ENCODE measurements at regions not wholly inside any gene's neighbourhood (a gene's known extent, or its start where the extent isn't known, plus 50 kb on each side); places are given as distances from the start of the nearest gene placed in this dataset.
"Not testable (repeated sequence)": the region's sequence is repeated elsewhere in the genome, so short reads cannot be mapped to it uniquely, and the experiment has no call there.

- intact Hi-C loops (cut with DNase I; ENCODE audit: low total_unique reads) (no loop called here), in situ Hi-C loops (cut with MboI; ENCODE audit: low pct_ligation_motif_present in 1 of 4, low pct_unique_long_range_greater_than_20kb in 1 of 4, low sequenced_read_pairs in 3 of 4) (no loop called here)
- H3K27me3 ChIP-seq, result no peaks in the 10 kb centered on the region
- no peak overlapping the region for H3K4me3 ChIP-seq
- no peaks in the 10 kb centered on the region for H3K36me3 ChIP-seq
- no peak overlapping the region for H3K27ac ChIP-seq
- no peak for DNase-seq
- peaks cover 0 to 6% of the 10 kb centered on the region in 2 donors for H3K9me3 ChIP-seq
- TF ChIP-seq EP300 (IDR thresholded peaks at IDR 0.05; ENCODE audit: low read depth), result no peak
- TF ChIP-seq POLR2AphosphoS5 (IDR thresholded peaks at IDR 0.05), result no peak
- no peak for TF ChIP-seq POLR2A (IDR thresholded peaks at IDR 0.05)
- TF ChIP-seq CTCF (IDR thresholded peaks at IDR 0.05), result no peak
- no peaks in the 10 kb centered on the region for H3K4me1 ChIP-seq
Observed at GRCh38 chr2:31784868-31785267, 204.1 kb upstream of the SRD5A2 start.

- DNase-seq; intact Hi-C loops (cut with DNase I; ENCODE audit: low total_unique reads); H3K36me3 ChIP-seq; H3K9me3 ChIP-seq; H3K27ac ChIP-seq; H3K27me3 ChIP-seq; H3K4me1 ChIP-seq; H3K4me3 ChIP-seq; in situ Hi-C loops (cut with MboI; ENCODE audit: low pct_ligation_motif_present in 1 of 4, low pct_unique_long_range_greater_than_20kb in 1 of 4, low sequenced_read_pairs in 3 of 4): not testable (repeated sequence)
- 62 to 67% methylated on average over 6 of the region's 6 CpGs for WGBS, 2 donors (ENCODE audit: low coverage in 1 of 2)
Observed at GRCh38 chr2:31783446-31784091, 202.8 kb upstream of the SRD5A2 start.

- H3K4me3 ChIP-seq, result no peak overlapping the region
- no peaks in the 10 kb centered on the region for H3K4me1 ChIP-seq
- in situ Hi-C loops (cut with MboI; ENCODE audit: low pct_ligation_motif_present in 1 of 4, low pct_unique_long_range_greater_than_20kb in 1 of 4, low sequenced_read_pairs in 3 of 4) (no loop called here), intact Hi-C loops (cut with DNase I; ENCODE audit: low total_unique reads) (no loop called here)
- TF ChIP-seq EP300 (IDR thresholded peaks at IDR 0.05; ENCODE audit: low read depth), result no peak
- TF ChIP-seq CTCF (IDR thresholded peaks at IDR 0.05), result no peak
- TF ChIP-seq POLR2A (IDR thresholded peaks at IDR 0.05), result no peak
- TF ChIP-seq POLR2AphosphoS5 (IDR thresholded peaks at IDR 0.05), result no peak
- H3K36me3 ChIP-seq, result no peaks in the 10 kb centered on the region
- no peaks in the 10 kb centered on the region for H3K27me3 ChIP-seq
- peaks cover 0 to 6% of the 10 kb centered on the region in 2 donors for H3K9me3 ChIP-seq
- DNase-seq, result no peak
- no peak overlapping the region for H3K27ac ChIP-seq
- WGBS, 2 donors (ENCODE audit: low coverage in 1 of 2), result 78% methylated on average over 10 of the region's 10 CpGs; no CpG with 5 or more reads in 1 of the 2 donors
Observed at GRCh38 chr2:31778153-31778552, 197.4 kb upstream of the SRD5A2 start.

GRCh38 chr2:31770741-31771140 lies 190.0 kb upstream of the SRD5A2 start:
- TF ChIP-seq POLR2AphosphoS5 (IDR thresholded peaks at IDR 0.05) (no peak), POLR2A (IDR thresholded peaks at IDR 0.05) (no peak), EP300 (IDR thresholded peaks at IDR 0.05; ENCODE audit: low read depth) (no peak), CTCF (IDR thresholded peaks at IDR 0.05) (no peak)
- Histone ChIP-seq H3K9me3 (no peaks in the 10 kb centered on the region), H3K4me3 (no peak overlapping the region), H3K4me1 (no peaks in the 10 kb centered on the region), H3K36me3 (no peaks in the 10 kb centered on the region), H3K27ac (no peak overlapping the region), H3K27me3 (no peaks in the 10 kb centered on the region)
- in situ Hi-C loops (cut with MboI; ENCODE audit: low pct_ligation_motif_present in 1 of 4, low pct_unique_long_range_greater_than_20kb in 1 of 4, low sequenced_read_pairs in 3 of 4) (no loop called here), intact Hi-C loops (cut with DNase I; ENCODE audit: low total_unique reads) (no loop called here)
- WGBS, 2 donors (ENCODE audit: low coverage in 1 of 2), result 70% methylated on average over 2 of the region's 2 CpGs; no CpG with 5 or more reads in 1 of the 2 donors
- DNase-seq, result no peak

Measured in transverse colon (tissue), 4 donors.